Activated CD8-positive, alpha-beta T cell treated with anti-CD3 and anti-CD28 coated beads for 36 hours (primary cell): ENCODE measurements at regions not wholly inside any gene's neighbourhood (a gene's known extent, or its start where the extent isn't known, plus 50 kb on each side); places are given as distances from the start of the nearest gene placed in this dataset.

ENCODE experiments used
- ATAC-seq: fragments of 200-7000 bp; cut with Tn5 transposase; one replicate; pipeline ENCODE4 v1.10.0; 2021; ENCODE audit warnings: mild to moderate bottlenecking, moderate library complexity
- CTCF ChIA-PET: fragments of 350-600 bp; sonication (Branson Sonifier 250); formaldehyde crosslinking; loops from one replicate; lab custom pipeline; 2021; ENCODE audit warnings: antibody characterized with exemption; lab: Charles Lee
- POLR2A ChIA-PET: fragments of 350-600 bp; sonication (Branson Sonifier 250); formaldehyde crosslinking; loops from one replicate; lab custom pipeline; 2021; ENCODE audit warnings: antibody characterized with exemption; lab: Charles Lee
- DNase-seq: peaks from one replicate; pipeline ENCODE4 v3.0.0-alpha.2; 2020
- H3K27ac Mint-ChIP-seq: one replicate; pipeline ENCODE4 v1.8.0; 2021; ENCODE audit warnings: mild to moderate bottlenecking, mixed read lengths
- H3K27me3 Mint-ChIP-seq: one replicate; pipeline ENCODE4 v1.8.0; 2021; ENCODE audit warnings: mixed read lengths
- H3K36me3 Mint-ChIP-seq: one replicate; pipeline ENCODE4 v1.8.0; 2021; ENCODE audit warnings: low read depth, mixed read lengths
- H3K4me1 Mint-ChIP-seq: one replicate; pipeline ENCODE4 v1.8.0; 2021; ENCODE audit warnings: low read depth, mixed read lengths
- H3K4me3 Mint-ChIP-seq: one replicate; pipeline ENCODE4 v1.8.0; 2021; ENCODE audit warnings: mild to moderate bottlenecking, moderate library complexity, mixed read lengths
- H3K9me3 Mint-ChIP-seq: one replicate; pipeline ENCODE4 v1.8.0; 2021; ENCODE audit warnings: mixed read lengths
- intact Hi-C: fragments of 100-400 bp; cut with micrococcal nuclease; formaldehyde crosslinking; loops from one replicate; pipeline ENCODE4 v1.10.0; 2022
- TF ChIP-seq, protein P1 (sequence below): fragments of 200-600 bp; IDR thresholded peaks from one replicate; pipeline ENCODE4 v1.8.0; 2022; ENCODE audit warnings: antibody characterized with exemption, mild to moderate bottlenecking

DNA sequence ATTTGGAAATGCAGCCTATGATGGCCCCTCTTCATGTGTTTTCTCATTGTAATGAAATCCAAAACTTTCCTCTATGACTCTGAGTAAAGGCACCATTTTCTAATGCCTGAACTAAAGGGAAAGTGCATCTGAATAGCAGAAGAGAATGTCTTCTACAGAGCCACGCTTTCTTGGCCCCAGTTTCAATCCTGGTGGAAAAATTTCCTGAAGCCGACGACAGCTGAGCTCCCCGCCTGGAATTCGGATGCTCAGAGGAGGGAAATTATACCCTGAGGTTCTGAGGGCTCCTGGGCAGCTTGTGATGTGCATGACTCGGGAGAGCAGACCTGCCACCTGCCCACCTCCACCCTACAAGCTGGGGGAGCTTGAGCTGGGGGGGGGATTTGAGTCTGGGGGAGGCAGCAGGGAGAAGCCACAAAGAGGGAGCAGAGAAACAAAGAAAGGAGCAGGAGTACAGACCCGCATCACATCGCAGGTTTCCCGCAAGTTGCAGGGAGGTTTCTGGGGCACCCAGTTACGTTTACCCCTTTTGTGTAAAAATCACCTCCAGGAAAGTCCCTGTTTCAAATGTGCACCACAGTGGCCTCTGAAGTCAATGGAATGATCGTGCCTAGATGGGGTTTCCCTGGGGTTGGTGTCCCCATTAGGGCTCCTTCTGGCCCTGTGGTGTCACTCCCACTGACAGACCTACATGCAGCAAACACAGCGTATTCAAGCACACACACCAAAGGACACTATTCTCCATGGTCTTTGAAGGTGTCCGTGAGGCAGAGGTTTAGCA lies 145.6 kb upstream of the RBPJ start:
- TF ChIP-seq, protein P1, sequence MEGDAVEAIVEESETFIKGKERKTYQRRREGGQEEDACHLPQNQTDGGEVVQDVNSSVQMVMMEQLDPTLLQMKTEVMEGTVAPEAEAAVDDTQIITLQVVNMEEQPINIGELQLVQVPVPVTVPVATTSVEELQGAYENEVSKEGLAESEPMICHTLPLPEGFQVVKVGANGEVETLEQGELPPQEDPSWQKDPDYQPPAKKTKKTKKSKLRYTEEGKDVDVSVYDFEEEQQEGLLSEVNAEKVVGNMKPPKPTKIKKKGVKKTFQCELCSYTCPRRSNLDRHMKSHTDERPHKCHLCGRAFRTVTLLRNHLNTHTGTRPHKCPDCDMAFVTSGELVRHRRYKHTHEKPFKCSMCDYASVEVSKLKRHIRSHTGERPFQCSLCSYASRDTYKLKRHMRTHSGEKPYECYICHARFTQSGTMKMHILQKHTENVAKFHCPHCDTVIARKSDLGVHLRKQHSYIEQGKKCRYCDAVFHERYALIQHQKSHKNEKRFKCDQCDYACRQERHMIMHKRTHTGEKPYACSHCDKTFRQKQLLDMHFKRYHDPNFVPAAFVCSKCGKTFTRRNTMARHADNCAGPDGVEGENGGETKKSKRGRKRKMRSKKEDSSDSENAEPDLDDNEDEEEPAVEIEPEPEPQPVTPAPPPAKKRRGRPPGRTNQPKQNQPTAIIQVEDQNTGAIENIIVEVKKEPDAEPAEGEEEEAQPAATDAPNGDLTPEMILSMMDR: no peak
- Mint-ChIP-seq H3K4me3 (no peak overlapping the region), H3K27ac (peak overlapping the region; percentile 37), H3K27me3 (peaks cover 12% of the 10 kb centered on the region), H3K4me1 (peaks cover 19% of the 10 kb centered on the region), H3K36me3 (no peaks in the 10 kb centered on the region), H3K9me3 (no peaks in the 10 kb centered on the region)
- ATAC-seq (peak; percentile 88), DNase-seq (peak; percentile 61)
- ChIA-PET CTCF (interaction anchor here (0.7 to 1.3 kb wide), 4 partner anchors 11 to 186 kb away, joined by 3 to 6 read pairs (median 4); no protein-coding TSS in a partner anchor), POLR2A (interaction anchor here (0.6 to 1.3 kb wide), 3 partner anchors 44 to 116 kb away, joined by 3 read pairs; no protein-coding TSS in a partner anchor)
- intact Hi-C loops: no loop called here

DNA sequence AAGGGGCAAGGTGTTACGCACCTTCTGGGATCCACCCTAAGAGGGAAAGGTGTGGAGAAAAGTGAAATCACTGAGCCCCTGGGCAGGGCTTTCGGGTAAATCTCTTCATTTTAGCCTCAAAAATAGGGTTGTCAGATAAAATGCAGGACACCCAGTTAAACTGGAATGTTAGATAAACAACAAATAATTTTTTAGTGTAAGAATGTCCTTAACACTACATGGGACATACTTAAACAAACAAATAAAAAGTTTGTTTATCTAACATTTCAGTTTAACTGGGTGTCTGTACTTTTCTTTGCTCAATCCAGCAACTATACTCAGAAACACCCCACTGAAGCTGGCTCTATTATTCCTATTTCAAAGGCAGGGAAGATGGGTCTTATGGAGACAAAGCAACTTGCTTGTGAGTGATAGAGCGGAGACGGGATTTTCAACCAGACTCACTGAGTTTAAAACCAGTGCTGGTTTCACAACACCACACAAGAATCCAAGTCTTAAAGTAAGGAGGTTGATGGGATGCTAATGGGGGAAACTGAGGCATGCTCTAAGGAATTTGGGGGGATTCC lies 144.8 kb upstream of the RBPJ start:
- DNase-seq (no peak), ATAC-seq (no peak)
- ChIA-PET POLR2A (no interaction called here), CTCF (no interaction called here)
- peaks cover 12% of the 10 kb centered on the region for H3K27me3 Mint-ChIP-seq
- no peak overlapping the region for H3K27ac Mint-ChIP-seq
- no peaks in the 10 kb centered on the region for H3K36me3 Mint-ChIP-seq
- TF ChIP-seq, protein P1: no peak
- no peak overlapping the region for H3K4me3 Mint-ChIP-seq
- H3K4me1 Mint-ChIP-seq: peaks cover 19% of the 10 kb centered on the region
- no peaks in the 10 kb centered on the region for H3K9me3 Mint-ChIP-seq
- intact Hi-C loops: no loop called here

DNA sequence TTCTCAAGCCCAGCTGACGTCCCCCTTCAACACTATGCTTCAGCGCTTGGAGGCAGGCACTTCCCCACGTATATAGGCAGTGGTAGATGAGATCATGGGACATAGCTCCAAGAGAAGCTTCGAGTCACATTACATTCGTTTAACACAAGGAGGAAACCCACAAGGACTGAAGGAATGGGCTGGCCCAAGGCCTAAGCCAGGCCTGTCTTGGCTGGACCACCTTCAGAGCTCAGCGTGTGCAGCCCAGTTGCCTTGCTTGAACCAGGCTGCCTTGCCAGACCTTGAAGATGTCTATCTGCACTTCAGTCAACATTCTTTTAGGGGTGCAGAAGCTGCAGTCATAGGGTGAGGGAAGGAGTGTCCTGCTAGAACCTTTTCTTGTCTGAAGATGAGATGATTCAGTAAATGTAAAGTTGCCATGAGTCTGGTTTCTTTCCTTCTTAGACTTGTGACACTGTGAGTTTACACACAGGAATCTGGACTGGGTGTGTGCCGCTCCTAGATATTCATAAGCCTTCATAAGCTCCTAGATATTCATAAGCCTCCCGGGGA lies 144.1 kb upstream of the RBPJ start:
- ChIA-PET POLR2A (interaction anchor here (0.7 to 1.4 kb wide), 2 partner anchors 14 to 18 kb away, joined by 3 read pairs; no protein-coding TSS in a partner anchor), CTCF (interaction anchor here (1.6 kb wide), 1 partner anchor 20 kb away, joined by 4 read pairs; no protein-coding TSS in a partner anchor)
- peaks cover 19% of the 10 kb centered on the region for H3K4me1 Mint-ChIP-seq
- ATAC-seq (no peak), DNase-seq (no peak)
- no peak overlapping the region for H3K27ac Mint-ChIP-seq
- H3K27me3 Mint-ChIP-seq: peaks cover 12% of the 10 kb centered on the region
- H3K36me3 Mint-ChIP-seq: no peaks in the 10 kb centered on the region
- no peak overlapping the region for H3K4me3 Mint-ChIP-seq
- no peaks in the 10 kb centered on the region for H3K9me3 Mint-ChIP-seq
- TF ChIP-seq, protein P1: no peak
- intact Hi-C loops: no loop called here

DNA sequence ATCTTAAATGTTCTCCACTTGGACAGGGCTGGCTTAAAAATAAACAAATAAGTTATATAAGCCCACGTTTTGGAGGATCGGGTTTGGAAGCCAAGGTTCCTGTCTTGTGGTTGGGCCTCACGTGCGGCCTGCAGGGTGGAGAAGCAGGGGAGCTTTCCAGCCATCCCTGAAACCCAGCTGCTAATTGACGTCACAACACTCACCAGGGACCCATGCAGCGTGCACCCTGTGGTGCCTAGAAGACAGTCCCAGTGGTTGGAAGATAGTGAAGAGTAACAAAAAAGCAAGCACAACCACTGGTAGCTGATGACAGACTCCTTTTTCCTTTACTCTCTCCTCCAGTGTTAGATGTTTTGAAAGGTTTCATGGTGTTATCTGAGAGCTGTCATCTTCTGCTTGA lies 142.0 kb upstream of the RBPJ start:
- intact Hi-C loops: no loop called here
- DNase-seq (no peak), ATAC-seq (no peak)
- H3K4me1 Mint-ChIP-seq: peaks cover 17% of the 10 kb centered on the region
- no peak overlapping the region for H3K4me3 Mint-ChIP-seq
- TF ChIP-seq, protein P1: no peak
- POLR2A ChIA-PET: interaction anchor here (0.6 kb wide), 1 partner anchor 140 kb away, joined by 3 read pairs; no protein-coding TSS in a partner anchor
- no peaks in the 10 kb centered on the region for H3K27me3 Mint-ChIP-seq
- no peaks in the 10 kb centered on the region for H3K9me3 Mint-ChIP-seq
- no peaks in the 10 kb centered on the region for H3K36me3 Mint-ChIP-seq
- H3K27ac Mint-ChIP-seq: peak overlapping the region; percentile 36
- CTCF ChIA-PET: no interaction called here
